Adrenal gland (tissue), 5 donors: ENCODE measurements at regions not wholly inside any gene's neighbourhood (a gene's known extent, or its start where the extent isn't known, plus 50 kb on each side); places are given as distances from the start of the nearest gene placed in this dataset.

Source experiments
- POLR2A ChIP-seq, 2 donors: fragments of 450-650 bp; IDR thresholded peaks; one replicate each; pipeline ENCODE4 v1.6.1; 2017; ENCODE audit warnings: antibody characterized with exemption in 2 of 2, mild to moderate bottlenecking in 2 of 2, moderate library complexity in 1 of 2
- TF ChIP-seq, protein P1 (sequence below), 6 experiments: fragments of 450-650 bp in 4 of 6; fragments of 200-600 bp in 2 of 6; sonication (generic) in 1 of 6; IDR thresholded peaks; 1 replicate in 5 of 6; 2 replicates in 1 of 6; pipeline versions ENCODE4 v1.5.1 to v1.8.0; 2016 to 2021; ENCODE audit warnings: antibody characterized with exemption in 6 of 6, mild to moderate bottlenecking in 2 of 6, moderate library complexity in 1 of 6
- donor health status: DM: no; HTN: no; CAD: no.

DNA sequence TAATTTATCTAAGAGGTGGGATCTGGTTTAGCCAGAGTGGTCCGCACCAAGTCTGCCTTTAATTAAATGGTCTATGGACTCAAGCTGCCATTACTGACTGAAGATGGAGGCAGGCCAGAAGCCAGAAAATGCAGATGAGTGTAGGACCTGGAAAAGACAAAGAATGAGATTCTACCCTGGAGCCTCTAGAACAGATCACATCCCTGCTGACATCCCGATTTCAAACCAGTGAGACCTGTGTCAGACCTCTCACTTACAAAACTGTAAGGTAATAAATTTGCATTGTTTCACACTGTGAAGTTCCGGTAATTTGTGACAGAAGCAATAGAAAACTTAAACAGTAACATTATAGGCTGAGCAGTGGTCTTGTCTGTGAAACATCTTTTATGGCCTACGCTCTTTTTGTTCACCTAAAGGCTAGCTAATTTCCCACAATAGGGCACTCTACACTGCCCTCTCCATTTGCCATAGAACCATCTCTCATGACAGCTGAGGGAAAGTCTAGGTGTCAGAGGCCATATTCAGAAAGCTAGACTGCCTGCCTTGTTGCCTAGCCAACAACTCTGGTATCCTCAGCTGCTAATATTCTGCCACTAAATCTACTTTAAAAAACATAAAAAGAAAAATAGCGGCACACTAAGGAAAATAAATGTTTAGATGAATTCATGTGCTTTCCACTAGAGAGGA is 1396.2 kb upstream of the PIK3C3 start:
- TF ChIP-seq, protein P1, sequence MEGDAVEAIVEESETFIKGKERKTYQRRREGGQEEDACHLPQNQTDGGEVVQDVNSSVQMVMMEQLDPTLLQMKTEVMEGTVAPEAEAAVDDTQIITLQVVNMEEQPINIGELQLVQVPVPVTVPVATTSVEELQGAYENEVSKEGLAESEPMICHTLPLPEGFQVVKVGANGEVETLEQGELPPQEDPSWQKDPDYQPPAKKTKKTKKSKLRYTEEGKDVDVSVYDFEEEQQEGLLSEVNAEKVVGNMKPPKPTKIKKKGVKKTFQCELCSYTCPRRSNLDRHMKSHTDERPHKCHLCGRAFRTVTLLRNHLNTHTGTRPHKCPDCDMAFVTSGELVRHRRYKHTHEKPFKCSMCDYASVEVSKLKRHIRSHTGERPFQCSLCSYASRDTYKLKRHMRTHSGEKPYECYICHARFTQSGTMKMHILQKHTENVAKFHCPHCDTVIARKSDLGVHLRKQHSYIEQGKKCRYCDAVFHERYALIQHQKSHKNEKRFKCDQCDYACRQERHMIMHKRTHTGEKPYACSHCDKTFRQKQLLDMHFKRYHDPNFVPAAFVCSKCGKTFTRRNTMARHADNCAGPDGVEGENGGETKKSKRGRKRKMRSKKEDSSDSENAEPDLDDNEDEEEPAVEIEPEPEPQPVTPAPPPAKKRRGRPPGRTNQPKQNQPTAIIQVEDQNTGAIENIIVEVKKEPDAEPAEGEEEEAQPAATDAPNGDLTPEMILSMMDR (IDR thresholded peaks at IDR 0.05): no peak
- no peak for TF ChIP-seq POLR2A (IDR thresholded peaks at IDR 0.05)
